Neural cell (in vitro differentiated cells): ENCODE measurements at regions not wholly inside any gene's neighbourhood (a gene's known extent, or its start where the extent isn't known, plus 50 kb on each side); places are given as distances from the start of the nearest gene placed in this dataset.

Experiments used
- EP300 ChIP-seq: fragments of 450-650 bp; conservative IDR thresholded peaks from 2 replicates; pipeline ENCODE4 v1.6.1; 2014; ENCODE audit warnings: antibody characterized with exemption, mild to moderate bottlenecking, moderate library complexity; ENCODE audit not compliant: poor library complexity, severe bottlenecking
- MXI1 ChIP-seq: fragments of 450-650 bp; conservative IDR thresholded peaks from 2 replicates; pipeline ENCODE4 v1.6.1; 2014; ENCODE audit warnings: antibody characterized with exemption, mild to moderate bottlenecking; ENCODE audit not compliant: poor library complexity, severe bottlenecking
- POLR2AphosphoS5 ChIP-seq: IDR thresholded peaks from 2 replicates; pipeline ENCODE4 v1.6.1; 2012
- RAD21 ChIP-seq: fragments of 450-650 bp; conservative IDR thresholded peaks from 2 replicates; pipeline ENCODE4 v1.6.1; 2014; ENCODE audit warnings: antibody characterized with exemption, mild to moderate bottlenecking, moderate library complexity
- TF ChIP-seq, protein P1 (sequence below): fragments of 450-650 bp; IDR thresholded peaks from 2 replicates; pipeline ENCODE4 v1.5.1; 2014; ENCODE audit warnings: antibody characterized with exemption, mild to moderate bottlenecking, moderate library complexity; ENCODE audit not compliant: poor library complexity, severe bottlenecking

DNA sequence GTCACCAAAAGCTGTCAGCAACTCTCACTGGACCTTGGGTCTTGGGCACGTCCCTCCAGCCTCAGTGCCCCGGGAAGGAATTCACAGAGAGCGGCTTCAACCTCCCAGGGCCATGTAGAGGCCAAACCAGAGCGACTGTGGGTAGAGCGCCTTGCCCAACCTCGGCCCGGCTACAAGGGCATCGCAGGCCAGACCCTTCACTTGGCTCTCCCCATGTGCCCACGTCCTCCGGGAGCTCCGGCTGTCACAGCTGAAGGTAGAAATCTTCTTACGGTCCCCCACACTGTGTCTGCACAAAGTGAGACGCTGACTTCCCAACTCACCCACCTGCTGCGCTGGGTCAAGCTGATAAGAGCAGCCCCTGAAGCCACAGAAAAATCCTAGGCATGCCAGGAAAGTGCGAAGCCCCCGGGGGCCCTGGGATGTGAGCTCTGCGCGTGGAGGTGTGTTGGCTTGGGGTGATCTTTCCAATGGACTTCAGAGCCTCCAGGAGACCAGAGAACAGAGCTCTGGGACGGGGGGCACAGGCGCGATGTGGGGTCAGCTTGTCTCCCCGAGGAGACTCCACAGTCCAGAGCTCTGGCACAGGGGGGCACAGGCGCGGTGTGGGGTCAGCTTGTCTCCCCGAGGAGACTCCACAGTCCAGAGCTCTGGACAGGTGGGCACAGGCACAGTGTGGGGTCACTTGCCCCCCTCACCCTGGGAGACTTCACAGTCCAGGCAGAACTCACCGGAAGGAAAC is 105.5 kb downstream of the RTP5 start:
- TF ChIP-seq, protein P1, sequence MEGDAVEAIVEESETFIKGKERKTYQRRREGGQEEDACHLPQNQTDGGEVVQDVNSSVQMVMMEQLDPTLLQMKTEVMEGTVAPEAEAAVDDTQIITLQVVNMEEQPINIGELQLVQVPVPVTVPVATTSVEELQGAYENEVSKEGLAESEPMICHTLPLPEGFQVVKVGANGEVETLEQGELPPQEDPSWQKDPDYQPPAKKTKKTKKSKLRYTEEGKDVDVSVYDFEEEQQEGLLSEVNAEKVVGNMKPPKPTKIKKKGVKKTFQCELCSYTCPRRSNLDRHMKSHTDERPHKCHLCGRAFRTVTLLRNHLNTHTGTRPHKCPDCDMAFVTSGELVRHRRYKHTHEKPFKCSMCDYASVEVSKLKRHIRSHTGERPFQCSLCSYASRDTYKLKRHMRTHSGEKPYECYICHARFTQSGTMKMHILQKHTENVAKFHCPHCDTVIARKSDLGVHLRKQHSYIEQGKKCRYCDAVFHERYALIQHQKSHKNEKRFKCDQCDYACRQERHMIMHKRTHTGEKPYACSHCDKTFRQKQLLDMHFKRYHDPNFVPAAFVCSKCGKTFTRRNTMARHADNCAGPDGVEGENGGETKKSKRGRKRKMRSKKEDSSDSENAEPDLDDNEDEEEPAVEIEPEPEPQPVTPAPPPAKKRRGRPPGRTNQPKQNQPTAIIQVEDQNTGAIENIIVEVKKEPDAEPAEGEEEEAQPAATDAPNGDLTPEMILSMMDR, result no peak
- TF ChIP-seq MXI1 (no peak), RAD21 (no peak), EP300 (no peak), POLR2AphosphoS5 (no peak)
